Small intestine (tissue), 7 donors: ENCODE measurements at regions not wholly inside any gene's neighbourhood (a gene's known extent, or its start where the extent isn't known, plus 50 kb on each side); places are given as distances from the start of the nearest gene placed in this dataset.

Source experiments
- DNase-seq, 2 donors: peaks; one replicate each; pipeline versions ENCODE4 v3.0.0 to v3.0.0-alpha.2; 2013
- FAIRE-seq: peaks from 2 replicates; lab custom pipeline; 2012; peaks lifted over from hg19 to GRCh38; lab: Jason Lieb, UNC
- H3K27ac ChIP-seq, 3 donors: one replicate each; pipeline ENCODE4 v1.5.1; 2013; ENCODE audit warnings: low read length in 2 of 3, mild to moderate bottlenecking in 2 of 3, control low read depth in 1 of 3, inconsistent platforms in 1 of 3, low read depth in 1 of 3, moderate library complexity in 1 of 3
- H3K27me3 ChIP-seq, 3 donors: one replicate each; pipeline ENCODE4 v1.6.1; 2013; ENCODE audit warnings: low read length in 3 of 3, inconsistent platforms in 1 of 3; ENCODE audit not compliant: control insufficient read depth in 3 of 3, insufficient read depth in 3 of 3
- H3K36me3 ChIP-seq, 3 donors: one replicate each; pipeline ENCODE4 v1.6.1; 2013; ENCODE audit warnings: low read length in 3 of 3, inconsistent platforms in 1 of 3, low read depth in 1 of 3, mild to moderate bottlenecking in 1 of 3, moderate library complexity in 1 of 3; ENCODE audit not compliant: control insufficient read depth in 3 of 3, insufficient read depth in 2 of 3
- H3K4me1 ChIP-seq, 3 donors: one replicate each; pipeline ENCODE4 v1.6.1; 2013; ENCODE audit warnings: low read length in 2 of 3, inconsistent platforms in 1 of 3, low read depth in 1 of 3, mild to moderate bottlenecking in 1 of 3, moderate library complexity in 1 of 3; ENCODE audit not compliant: control insufficient read depth in 3 of 3, insufficient read depth in 2 of 3
- H3K4me3 ChIP-seq, 3 donors: one replicate each; pipeline ENCODE4 v1.5.1; 2013; ENCODE audit warnings: low read length in 3 of 3, control low read depth in 1 of 3, inconsistent platforms in 1 of 3, low read depth in 1 of 3, mild to moderate bottlenecking in 1 of 3, moderate library complexity in 1 of 3
- H3K9me3 ChIP-seq, 2 donors: one replicate each; pipeline ENCODE4 v1.6.1; 2013; ENCODE audit warnings: low read depth in 1 of 2, low read length in 1 of 2; ENCODE audit not compliant: control insufficient read depth in 2 of 2, insufficient read depth in 1 of 2
- WGBS, 3 donors: extraction: QIAGEN DNeasy Blood & Tissue Kit; methylation state at CpG; one replicate each; pipeline ENCODE4 v1.1.7; 2013; 5-methylcytosine and 5-hydroxymethylcytosine counted together
- donor health status: healthy with polysubstance abuse.
- donor health status: control.
- donor health status: control.
- donor health status: Bipolar disorder and iron deficiency.
- donor health status: healthy.

GRCh38 chr17:63338272-63338671, 107.8 kb downstream of the CYB561 start:
- no peak overlapping the region for H3K4me3 ChIP-seq
- H3K4me1 ChIP-seq: no peaks in the 10 kb centered on the region
- H3K27me3 ChIP-seq: no peaks in the 10 kb centered on the region
- H3K9me3 ChIP-seq: no peaks in the 10 kb centered on the region
- no peak overlapping the region for H3K27ac ChIP-seq
- DNase-seq: no peak
- no peak for FAIRE-seq
- peaks cover 0 to 3% (median 0%) of the 10 kb centered on the region in 3 donors for H3K36me3 ChIP-seq

- Histone ChIP-seq H3K4me1 (no peaks in the 10 kb centered on the region), H3K27me3 (no peaks in the 10 kb centered on the region), H3K4me3 (no peak overlapping the region), H3K9me3 (no peaks in the 10 kb centered on the region), H3K36me3 (peaks cover 0 to 3% (median 3%) of the 10 kb centered on the region in 3 donors), H3K27ac (no peak overlapping the region)
- FAIRE-seq: no peak
- DNase-seq: no peak
- 79 to 86% (median 85%) methylated on average over 3 of the region's 3 CpGs for WGBS, 3 donors
These were observed 104.8 kb downstream of the CYB561 start for GRCh38 chr17:63341276-63341675.

- Histone ChIP-seq H3K9me3 (no peaks in the 10 kb centered on the region), H3K36me3 (peaks cover 0 to 3% (median 3%) of the 10 kb centered on the region in 3 donors), H3K4me1 (no peaks in the 10 kb centered on the region), H3K27ac (no peak overlapping the region), H3K27me3 (no peaks in the 10 kb centered on the region), H3K4me3 (no peak overlapping the region)
- no peak for DNase-seq
- no peak for FAIRE-seq
- 73 to 97% (median 89%) methylated on average over 1 of the region's 1 CpG for WGBS, 3 donors
These were observed 101.7 kb downstream of the CYB561 start for GRCh38 chr17:63344383-63344782.

DNA sequence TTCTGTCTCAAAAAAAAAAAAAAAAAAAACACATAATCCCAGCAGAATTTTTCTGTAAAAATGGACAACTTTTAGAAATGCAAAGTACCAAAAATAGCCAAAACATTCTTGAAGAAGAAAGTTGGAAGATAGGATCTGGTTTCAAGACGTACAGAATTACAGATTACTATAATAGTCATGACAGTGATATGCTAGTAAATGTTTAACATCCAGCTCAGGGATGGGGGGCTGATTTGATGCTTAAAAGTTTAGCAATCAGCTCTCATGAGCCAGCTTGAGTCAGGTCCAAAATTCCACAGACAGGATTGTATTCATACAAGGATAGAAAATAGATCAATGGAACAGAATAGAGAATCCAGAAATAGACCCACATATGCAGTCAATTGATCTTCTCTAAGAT, 100.5 kb downstream of the CYB561 start:
- DNase-seq: no peak
- Histone ChIP-seq H3K27me3 (no peaks in the 10 kb centered on the region), H3K27ac (no peak overlapping the region), H3K36me3 (peaks cover 0 to 3% (median 3%) of the 10 kb centered on the region in 3 donors), H3K4me1 (no peaks in the 10 kb centered on the region), H3K4me3 (no peak overlapping the region), H3K9me3 (no peaks in the 10 kb centered on the region)
- WGBS, 3 donors: 44 to 55% (median 53%) methylated on average over 1 of the region's 1 CpG
- FAIRE-seq: no peak

DNA sequence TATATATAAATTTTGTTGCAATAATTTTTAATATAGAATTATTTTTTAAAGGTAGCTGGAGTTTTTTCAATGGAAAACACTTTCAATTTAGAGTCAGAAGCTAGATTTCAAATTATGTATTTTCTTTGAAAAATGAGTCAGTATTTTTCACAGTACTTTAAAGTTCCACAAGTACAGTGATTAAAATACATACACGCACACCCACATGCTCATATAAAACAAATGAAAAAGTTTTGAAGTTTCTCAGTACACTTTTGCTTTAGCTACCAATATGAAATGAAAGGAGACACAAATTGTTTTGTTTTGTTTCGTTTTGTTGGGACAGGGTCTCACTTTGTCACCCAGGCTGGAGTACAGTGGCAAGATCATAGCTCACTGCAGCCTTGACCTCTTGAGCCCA, 98.6 kb downstream of the CYB561 start:
- Histone ChIP-seq H3K27me3 (no peaks in the 10 kb centered on the region), H3K4me3 (no peak overlapping the region), H3K4me1 (no peaks in the 10 kb centered on the region), H3K36me3 (peaks cover 0 to 3% (median 0%) of the 10 kb centered on the region in 3 donors), H3K27ac (no peak overlapping the region), H3K9me3 (no peaks in the 10 kb centered on the region)
- FAIRE-seq (no peak), DNase-seq (no peak)
- WGBS, 3 donors: 82 to 92% (median 86%) methylated on average over 2 of the region's 2 CpGs

DNA sequence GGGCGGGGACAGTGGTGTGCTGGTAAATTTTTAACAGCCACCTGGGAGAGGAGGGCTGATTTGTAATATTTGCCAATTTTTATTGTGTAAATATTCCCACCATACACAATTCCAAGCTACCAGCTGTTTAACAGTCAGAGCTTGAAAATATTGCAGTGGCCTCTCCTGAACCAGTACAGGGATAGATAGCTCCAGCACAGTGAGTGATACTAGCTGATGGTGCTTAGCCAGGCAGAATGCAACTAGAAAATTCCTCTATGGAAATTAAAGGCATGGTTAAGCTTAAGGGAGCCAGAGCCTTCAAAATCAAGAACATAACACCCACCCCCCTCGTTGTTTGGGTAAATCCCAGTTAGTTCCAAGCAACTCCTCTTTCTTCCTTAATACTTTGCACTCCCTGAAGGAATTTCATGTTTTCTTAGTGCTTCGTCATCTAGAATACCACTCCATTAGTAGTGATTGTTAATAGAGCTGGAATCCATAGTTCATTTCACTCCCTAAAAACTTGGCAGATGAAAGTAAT, 96.6 kb downstream of the CYB561 start:
- Histone ChIP-seq H3K4me1 (no peaks in the 10 kb centered on the region), H3K27me3 (no peaks in the 10 kb centered on the region), H3K4me3 (no peak overlapping the region), H3K27ac (no peak overlapping the region), H3K36me3 (no peaks in the 10 kb centered on the region), H3K9me3 (no peaks in the 10 kb centered on the region)
- FAIRE-seq (no peak), DNase-seq (peak in 1 of 2 donors; percentile 8)
- WGBS, 3 donors: 41 to 66% (median 62%) methylated on average over 3 of the region's 3 CpGs

- WGBS, 3 donors: 70 to 92% (median 89%) methylated on average over 4 of the region's 4 CpGs
These were observed 95.7 kb downstream of the CYB561 start for GRCh38 chr17:63350364-63350763.

GRCh38 chr17:63354256-63354655, 91.8 kb downstream of the CYB561 start:
- no peaks in the 10 kb centered on the region for H3K36me3 ChIP-seq
- no peak overlapping the region for H3K27ac ChIP-seq
- peaks cover 2 to 18% (median 2%) of the 10 kb centered on the region in 3 donors for H3K4me1 ChIP-seq
- no peak overlapping the region for H3K4me3 ChIP-seq
- 74 to 93% (median 89%) methylated on average over 4 of the region's 4 CpGs for WGBS, 3 donors
- FAIRE-seq (no peak), DNase-seq (no peak)
- H3K9me3 ChIP-seq: no peaks in the 10 kb centered on the region
- H3K27me3 ChIP-seq: no peaks in the 10 kb centered on the region

More at GRCh38 chr17:63350364-63350763, 95.7 kb downstream of the CYB561 start:
- DNase-seq (no peak), FAIRE-seq (no peak)
- H3K9me3 ChIP-seq: no peaks in the 10 kb centered on the region
- no peak overlapping the region for H3K27ac ChIP-seq
- peak overlapping the region in 1 of 3 donors; percentile 11 for H3K4me3 ChIP-seq
- H3K36me3 ChIP-seq: no peaks in the 10 kb centered on the region
- H3K27me3 ChIP-seq: no peaks in the 10 kb centered on the region
- H3K4me1 ChIP-seq: peaks cover 0 to 5% (median 2%) of the 10 kb centered on the region in 3 donors

DNA sequence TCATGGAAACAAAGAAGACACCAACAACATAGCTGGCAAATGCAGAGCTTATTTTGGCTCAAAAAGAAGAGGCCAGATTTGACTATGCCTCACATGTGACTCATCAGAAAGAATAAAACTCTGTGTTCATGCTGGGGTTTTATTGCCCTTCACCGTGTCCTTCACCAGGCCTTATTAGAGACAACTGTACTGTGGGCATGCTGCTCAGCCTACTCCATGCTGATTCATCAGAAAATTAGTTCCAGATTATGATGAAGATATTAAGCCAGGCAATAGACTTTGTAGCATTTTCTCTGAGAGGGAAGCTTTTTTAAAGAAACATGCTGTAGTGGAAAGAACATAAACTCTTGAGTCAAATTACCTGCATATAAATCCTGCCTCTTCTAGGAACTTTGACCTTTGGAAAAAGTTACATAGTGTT, 89.8 kb downstream of the CYB561 start:
- DNase-seq (peak; percentile 48 to 50), FAIRE-seq (no peak)
- Histone ChIP-seq H3K4me3 (no peak overlapping the region), H3K9me3 (no peaks in the 10 kb centered on the region), H3K36me3 (peaks cover 0 to under 1% (median 0%) of the 10 kb centered on the region in 3 donors), H3K27me3 (no peaks in the 10 kb centered on the region), H3K4me1 (peaks cover 2 to 18% (median 2%) of the 10 kb centered on the region in 3 donors), H3K27ac (no peak overlapping the region)
- WGBS, 3 donors: 12 to 35% (median 29%) methylated on average over 1 of the region's 1 CpG
